T-helper 2 cell treated with Interferon-gamma antibody and Interleukin-4, amounts not matched to agents 5 μg/mL and 100 μg/mL, for 36 hours (primary cell): ENCODE measurements at regions not wholly inside any gene's neighbourhood (a gene's known extent, or its start where the extent isn't known, plus 50 kb on each side); places are given as distances from the start of the nearest gene placed in this dataset.
"Not testable (repeated sequence)": the region's sequence is repeated elsewhere in the genome, so short reads cannot be mapped to it uniquely, and the experiment has no call there.

ENCODE experiments used
- DNase-seq: peaks from one replicate; pipeline ENCODE4 v3.0.0; 2021; ENCODE audit warnings: low spot score
- H3K27ac Mint-ChIP-seq: one replicate; pipeline ENCODE4 v1.8.0; 2021; ENCODE audit warnings: mild to moderate bottlenecking, mixed read lengths
- H3K27me3 Mint-ChIP-seq: one replicate; pipeline ENCODE4 v1.8.0; 2021; ENCODE audit warnings: low read depth, mixed read lengths
- H3K36me3 Mint-ChIP-seq: one replicate; pipeline ENCODE4 v1.8.0; 2021; ENCODE audit warnings: low read depth, mixed read lengths
- H3K4me1 Mint-ChIP-seq: one replicate; pipeline ENCODE4 v1.8.0; 2021; ENCODE audit warnings: low read depth, mixed read lengths
- H3K4me3 Mint-ChIP-seq: one replicate; pipeline ENCODE4 v1.8.0; 2022; ENCODE audit warnings: mild to moderate bottlenecking, moderate library complexity, mixed read lengths
- H3K9me3 Mint-ChIP-seq: one replicate; pipeline ENCODE4 v1.8.0; 2021; ENCODE audit warnings: mixed read lengths

DNA sequence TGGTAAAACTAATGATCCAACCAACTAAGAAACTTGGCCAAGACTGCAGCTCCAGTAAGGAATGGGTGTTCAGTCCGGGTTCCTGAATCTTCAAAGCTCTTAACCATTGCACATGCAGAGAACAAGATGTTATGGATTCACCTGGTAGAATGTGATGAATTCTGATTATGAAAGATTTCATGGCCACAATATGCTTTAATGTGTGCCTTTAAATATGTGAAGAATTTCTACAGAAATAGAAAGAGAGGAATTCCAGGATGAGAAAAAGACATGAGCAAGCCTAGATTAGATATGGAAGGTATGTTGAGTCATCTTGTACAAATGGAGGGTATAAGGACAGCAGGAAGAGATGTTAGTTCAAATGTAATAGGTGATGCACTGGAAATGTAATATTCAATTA is 472.2 kb upstream of the TENM3 start:
- no peak overlapping the region for H3K4me3 Mint-ChIP-seq
- H3K27ac Mint-ChIP-seq, result no peak overlapping the region
- no peaks in the 10 kb centered on the region for H3K4me1 Mint-ChIP-seq
- no peak for DNase-seq
- H3K9me3 Mint-ChIP-seq, result peaks cover 18% of the 10 kb centered on the region
- no peaks in the 10 kb centered on the region for H3K27me3 Mint-ChIP-seq
- H3K36me3 Mint-ChIP-seq, result no peaks in the 10 kb centered on the region

DNA sequence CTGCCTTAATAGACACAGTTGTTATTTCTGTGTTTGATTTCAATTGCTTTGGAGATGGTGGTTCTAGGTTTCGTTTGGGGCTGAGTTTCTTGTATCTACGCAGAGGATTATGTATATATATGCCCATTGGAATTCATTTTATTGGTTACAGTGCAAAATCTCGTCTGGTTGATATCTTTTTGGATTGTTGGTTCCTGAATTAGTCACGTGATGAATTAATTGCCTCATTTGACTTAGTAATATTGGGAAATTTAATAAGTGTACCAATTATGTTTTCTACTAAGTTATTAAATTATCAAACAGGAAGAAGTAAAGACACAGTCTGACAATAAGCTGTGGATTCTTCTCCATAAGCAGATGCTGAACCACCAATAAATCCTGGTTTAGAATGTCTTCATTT is 467.9 kb upstream of the TENM3 start:
- Mint-ChIP-seq H3K4me3 (no peak overlapping the region), H3K36me3 (no peaks in the 10 kb centered on the region), H3K4me1 (no peaks in the 10 kb centered on the region), H3K27me3 (no peaks in the 10 kb centered on the region), H3K9me3 (peaks cover 21% of the 10 kb centered on the region), H3K27ac (no peak overlapping the region)
- DNase-seq, result no peak

DNA sequence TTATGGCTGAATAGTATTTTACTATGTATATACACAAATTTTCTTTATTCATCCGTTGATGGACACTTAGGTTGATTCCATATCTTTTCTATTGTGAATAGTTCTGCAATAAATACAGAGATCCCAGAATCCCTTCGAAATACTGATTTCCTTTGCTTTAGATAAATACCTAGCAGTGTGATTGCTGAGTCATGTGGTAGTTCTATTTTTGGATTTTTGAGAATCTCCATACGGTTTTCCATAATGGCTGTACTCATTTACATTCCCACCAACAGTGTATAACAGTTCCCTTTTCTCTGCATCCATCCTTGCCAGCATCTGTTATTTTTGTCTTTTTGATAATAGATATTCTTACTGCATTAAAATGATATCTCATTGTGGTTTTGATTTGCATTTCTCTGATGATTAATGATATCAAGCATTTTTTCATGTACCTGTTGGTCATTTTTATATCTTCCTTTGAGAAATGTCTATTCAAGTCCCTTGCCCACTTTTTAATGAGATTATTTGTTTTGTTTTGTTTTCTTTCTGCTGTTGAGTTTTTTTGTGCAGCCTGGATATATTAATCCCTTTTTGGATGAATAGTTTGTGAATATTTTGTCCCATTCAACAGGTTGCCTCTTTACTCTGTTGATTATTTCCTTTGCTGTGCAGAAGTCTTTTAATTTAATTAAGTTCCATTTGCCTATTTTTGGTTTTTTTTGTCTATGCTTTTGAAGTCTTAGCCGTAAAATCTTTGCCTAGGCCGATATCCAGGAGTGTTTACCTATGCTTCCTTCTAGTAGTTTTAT is 466.7 kb upstream of the TENM3 start:
- Mint-ChIP-seq H3K9me3 (peaks cover 31% of the 10 kb centered on the region), H3K27me3 (no peaks in the 10 kb centered on the region), H3K36me3 (no peaks in the 10 kb centered on the region), H3K4me1 (no peaks in the 10 kb centered on the region), H3K4me3 (no peak overlapping the region), H3K27ac (no peak overlapping the region)
- no peak for DNase-seq

DNA sequence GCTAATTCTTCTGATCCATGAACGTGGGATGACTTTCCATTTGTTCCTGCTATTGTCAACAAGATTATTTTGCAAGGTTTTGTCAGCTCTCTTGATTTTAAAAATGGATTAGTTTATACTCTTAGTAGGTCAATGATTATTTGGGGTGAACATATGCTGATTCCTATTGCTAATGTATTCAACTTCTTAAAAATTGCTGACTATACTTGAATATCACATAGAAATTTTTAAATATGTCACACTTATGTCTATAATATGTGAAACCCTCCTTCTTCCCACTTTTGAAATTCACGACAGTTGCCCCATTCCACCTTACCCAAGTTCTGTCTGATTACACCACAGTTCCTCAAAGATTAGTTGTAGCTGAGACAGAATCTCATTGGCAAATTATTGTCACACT is 465.7 kb upstream of the TENM3 start:
- Mint-ChIP-seq H3K27me3 (no peaks in the 10 kb centered on the region), H3K27ac (no peak overlapping the region), H3K4me1 (no peaks in the 10 kb centered on the region), H3K4me3 (no peak overlapping the region), H3K36me3 (no peaks in the 10 kb centered on the region), H3K9me3 (peaks cover 33% of the 10 kb centered on the region)
- DNase-seq, result no peak

DNA sequence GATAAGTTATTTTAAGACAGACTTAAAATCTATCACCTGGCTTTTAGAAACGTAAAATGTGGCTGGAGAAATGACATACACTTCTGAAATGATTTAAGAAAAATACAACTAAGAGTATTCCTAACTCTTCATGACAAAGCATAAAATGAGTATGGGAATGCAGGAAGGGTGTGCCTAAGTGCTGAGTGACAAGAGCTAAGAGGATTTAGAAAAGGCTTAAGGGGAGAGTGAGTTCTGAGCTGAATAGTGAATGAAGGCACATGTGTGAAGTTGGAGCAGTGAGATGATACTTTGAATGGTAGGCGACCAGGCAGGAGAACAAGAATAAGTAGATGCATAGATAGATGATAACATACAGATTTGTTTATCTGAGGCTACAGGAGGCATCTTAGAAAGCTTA is 458.3 kb upstream of the TENM3 start:
- no peak for DNase-seq
- no peaks in the 10 kb centered on the region for H3K27me3 Mint-ChIP-seq
- H3K9me3 Mint-ChIP-seq, result peaks cover 49% of the 10 kb centered on the region

DNA sequence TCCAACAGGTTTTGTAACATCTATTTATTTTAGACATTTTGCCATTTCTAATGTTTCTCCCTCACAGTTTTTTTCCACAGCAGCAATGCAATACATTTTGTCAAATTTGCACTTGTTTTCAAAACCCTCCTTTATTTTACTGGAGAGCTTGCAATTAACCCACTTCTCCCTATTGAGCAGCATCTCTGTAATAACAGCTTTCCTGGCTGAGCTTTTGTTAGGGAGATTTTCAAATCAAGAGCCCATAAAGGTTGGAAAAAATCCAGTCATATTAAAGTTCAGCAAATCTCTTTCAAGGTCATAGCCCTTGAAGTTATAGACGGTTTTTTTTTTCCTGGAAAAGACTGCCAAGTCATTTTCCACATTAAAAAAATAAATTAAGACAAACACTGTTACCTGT is 450.6 kb upstream of the TENM3 start:
- no peak for DNase-seq
- H3K4me3 Mint-ChIP-seq, result no peak overlapping the region
- peaks cover 36% of the 10 kb centered on the region for H3K9me3 Mint-ChIP-seq
- no peaks in the 10 kb centered on the region for H3K27me3 Mint-ChIP-seq
- H3K4me1 Mint-ChIP-seq, result no peaks in the 10 kb centered on the region
- H3K27ac Mint-ChIP-seq, result no peak overlapping the region
- H3K36me3 Mint-ChIP-seq, result no peaks in the 10 kb centered on the region

More for the DNA sequence above, 458.3 kb upstream of the TENM3 start:
- H3K4me3 Mint-ChIP-seq, result no peak overlapping the region
- no peaks in the 10 kb centered on the region for H3K36me3 Mint-ChIP-seq
- H3K27ac Mint-ChIP-seq, result no peak overlapping the region
- no peaks in the 10 kb centered on the region for H3K4me1 Mint-ChIP-seq

DNA sequence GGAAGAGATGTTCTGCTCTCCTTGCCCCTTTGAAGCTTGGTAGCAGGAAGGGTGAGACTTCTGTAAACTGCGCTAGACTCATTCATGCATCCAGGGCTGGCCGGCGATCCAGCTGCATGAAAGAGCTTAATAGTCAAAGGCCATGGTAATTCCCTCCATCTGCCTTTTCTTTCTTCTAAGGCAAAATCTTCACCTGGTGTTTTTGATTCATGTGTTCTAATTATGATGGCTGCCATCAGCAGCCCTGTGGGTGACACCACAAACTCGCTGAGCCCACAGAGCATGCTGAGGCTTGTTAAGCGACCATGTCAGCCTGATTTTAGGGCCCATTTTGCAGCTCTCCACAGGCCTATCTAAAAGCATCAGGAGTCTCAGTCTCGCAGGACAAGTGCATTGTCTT is 450.1 kb upstream of the TENM3 start:
- Mint-ChIP-seq H3K4me3 (no peak overlapping the region), H3K9me3 (peaks cover 36% of the 10 kb centered on the region), H3K27me3 (no peaks in the 10 kb centered on the region), H3K4me1 (no peaks in the 10 kb centered on the region), H3K36me3 (no peaks in the 10 kb centered on the region), H3K27ac (no peak overlapping the region)
- no peak for DNase-seq

DNA sequence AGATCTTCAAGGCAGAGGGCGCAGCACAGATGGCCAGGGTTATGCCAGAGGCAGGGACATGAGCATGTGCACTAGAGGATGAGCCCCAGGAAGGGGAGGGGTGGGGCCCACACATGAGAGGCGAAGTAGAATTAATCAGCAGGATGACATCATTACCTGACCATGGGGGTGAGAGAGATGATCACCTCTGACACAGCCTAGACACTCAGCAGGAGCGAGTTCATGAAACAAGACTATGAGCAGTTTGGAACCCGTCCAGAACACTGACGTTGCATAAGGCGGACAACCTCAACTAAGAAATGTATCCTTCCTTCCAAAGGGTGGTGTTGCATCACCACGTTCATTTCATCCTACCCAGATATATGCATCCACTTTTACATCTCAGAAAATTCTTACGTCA is 446.7 kb upstream of the TENM3 start:
- no peak for DNase-seq
- Mint-ChIP-seq H3K27ac (no peak overlapping the region), H3K9me3 (peaks cover 33% of the 10 kb centered on the region), H3K4me1 (no peaks in the 10 kb centered on the region), H3K27me3 (no peaks in the 10 kb centered on the region), H3K36me3 (no peaks in the 10 kb centered on the region), H3K4me3 (no peak overlapping the region)

DNA sequence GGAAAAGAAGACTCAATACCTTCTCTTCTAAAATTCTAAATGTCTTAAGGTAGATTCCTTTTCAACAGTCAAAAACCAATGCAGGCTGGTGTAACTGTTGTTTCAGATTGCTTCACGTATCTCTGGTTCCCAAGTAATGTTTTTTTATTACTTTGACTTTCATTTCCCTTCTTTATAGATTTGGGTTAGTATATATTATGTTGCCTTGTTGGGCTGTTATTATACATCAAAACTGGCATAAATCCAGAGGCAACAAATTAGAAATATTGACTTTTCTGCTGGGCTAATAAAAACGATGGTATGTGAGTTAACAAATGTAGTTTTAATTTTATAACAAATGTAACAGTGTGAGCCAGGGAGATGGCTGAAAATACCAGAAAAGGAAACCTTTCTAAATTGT is 444.7 kb upstream of the TENM3 start:
- H3K9me3 Mint-ChIP-seq, result peaks cover 33% of the 10 kb centered on the region
- no peak overlapping the region for H3K27ac Mint-ChIP-seq
- H3K4me1 Mint-ChIP-seq, result no peaks in the 10 kb centered on the region
- DNase-seq, result no peak
- no peaks in the 10 kb centered on the region for H3K27me3 Mint-ChIP-seq
- H3K4me3 Mint-ChIP-seq, result no peak overlapping the region
- H3K36me3 Mint-ChIP-seq, result no peaks in the 10 kb centered on the region

DNA sequence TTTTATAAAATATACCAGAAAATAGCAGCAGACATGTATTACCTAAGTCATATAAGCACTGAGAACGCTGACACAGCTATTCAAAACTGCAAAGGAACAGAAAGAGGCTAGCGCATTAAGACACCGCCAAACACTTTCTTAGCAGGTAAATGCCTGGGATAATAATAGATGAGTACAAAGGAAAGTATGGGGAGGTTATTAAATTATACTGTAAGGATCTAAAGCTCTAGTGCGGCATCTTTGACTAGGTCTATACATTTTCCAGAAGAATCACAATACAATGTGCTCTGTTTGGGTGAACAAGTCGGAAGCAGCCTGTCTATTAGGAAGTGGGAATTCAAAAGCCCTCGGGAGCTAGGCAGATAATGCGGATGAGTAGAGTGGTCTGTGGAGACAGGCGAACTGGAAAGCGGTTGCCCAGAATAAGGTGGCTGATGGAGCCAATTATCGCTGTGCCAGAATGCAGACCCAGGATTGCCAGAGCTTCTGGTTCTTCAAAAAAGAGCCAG is 443.6 kb upstream of the TENM3 start:
- H3K27ac Mint-ChIP-seq, result no peak overlapping the region
- H3K27me3 Mint-ChIP-seq, result no peaks in the 10 kb centered on the region
- no peak for DNase-seq
- H3K9me3 Mint-ChIP-seq, result peaks cover 25% of the 10 kb centered on the region
- H3K4me1 Mint-ChIP-seq, result no peaks in the 10 kb centered on the region
- H3K36me3 Mint-ChIP-seq, result no peaks in the 10 kb centered on the region
- H3K4me3 Mint-ChIP-seq, result no peak overlapping the region

DNA sequence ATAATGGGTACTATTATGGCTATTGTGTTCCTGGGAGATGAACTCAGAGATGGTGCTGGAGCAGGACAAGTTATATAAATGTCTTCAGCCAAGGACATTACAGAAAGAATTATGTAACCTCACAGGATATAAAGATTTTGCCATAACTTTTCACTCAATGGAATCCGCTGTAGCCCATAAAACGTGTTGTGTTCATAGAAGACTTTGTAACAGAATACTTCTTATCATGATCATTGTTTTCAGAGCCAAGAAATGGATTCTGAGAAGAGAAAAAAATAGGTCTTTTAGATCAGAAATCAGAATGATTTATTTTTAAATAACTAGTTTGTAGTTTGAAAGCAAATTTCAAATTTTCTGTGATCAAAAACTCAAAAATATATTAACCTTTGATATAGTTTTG is 441.0 kb upstream of the TENM3 start:
- no peak for DNase-seq
- Mint-ChIP-seq H3K36me3 (no peaks in the 10 kb centered on the region), H3K4me1 (no peaks in the 10 kb centered on the region), H3K4me3 (no peak overlapping the region), H3K9me3 (peaks cover 5% of the 10 kb centered on the region), H3K27ac (no peak overlapping the region), H3K27me3 (no peaks in the 10 kb centered on the region)

DNA sequence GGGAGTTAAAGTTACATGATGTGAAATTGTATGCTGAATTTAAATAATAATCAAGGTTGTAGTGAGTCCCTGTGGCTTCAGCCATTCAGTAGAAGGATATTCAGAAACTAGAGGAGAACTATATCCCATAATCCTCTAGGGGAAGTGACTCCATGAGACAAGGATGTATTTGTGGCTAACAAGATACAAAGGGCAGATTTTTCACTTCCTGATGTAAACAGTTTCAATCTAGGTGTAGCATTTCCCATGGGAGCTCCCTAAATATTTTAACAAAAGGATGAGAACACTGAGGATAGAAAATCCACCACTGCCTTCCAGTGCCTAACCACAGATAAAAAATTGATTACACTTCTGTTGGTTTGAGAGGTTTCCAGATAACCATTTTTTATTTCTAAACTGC is 435.4 kb upstream of the TENM3 start:
- DNase-seq, result no peak
- no peak overlapping the region for H3K4me3 Mint-ChIP-seq

DNA sequence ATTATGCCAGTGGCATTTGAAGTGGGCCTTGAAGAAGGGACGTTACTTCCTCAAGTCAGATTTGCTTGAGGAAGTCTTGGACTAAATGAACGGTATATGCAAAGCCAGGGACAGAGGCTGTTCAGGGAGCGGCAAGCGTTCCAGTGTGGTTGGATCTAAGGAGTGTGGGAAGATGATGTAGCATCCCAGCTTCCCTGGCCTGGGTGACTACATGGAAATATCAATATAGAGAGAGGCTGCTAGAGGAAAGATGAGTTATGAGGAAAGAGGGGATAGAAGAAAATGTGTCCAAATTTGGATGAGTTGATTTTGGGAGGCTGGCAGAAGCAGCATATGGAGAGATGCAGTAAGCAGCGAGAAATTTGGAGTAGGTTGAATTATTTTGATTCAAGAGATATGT is 432.5 kb upstream of the TENM3 start:
- H3K9me3 Mint-ChIP-seq, result peaks cover 9% of the 10 kb centered on the region
- H3K4me3 Mint-ChIP-seq, result no peak overlapping the region
- no peaks in the 10 kb centered on the region for H3K36me3 Mint-ChIP-seq
- no peaks in the 10 kb centered on the region for H3K4me1 Mint-ChIP-seq
- H3K27me3 Mint-ChIP-seq, result no peaks in the 10 kb centered on the region
- H3K27ac Mint-ChIP-seq, result no peak overlapping the region
- no peak for DNase-seq

More for the DNA sequence above, 435.4 kb upstream of the TENM3 start:
- Mint-ChIP-seq H3K36me3 (no peaks in the 10 kb centered on the region), H3K27me3 (no peaks in the 10 kb centered on the region), H3K27ac (no peak overlapping the region), H3K9me3 (peaks cover under 1% of the 10 kb centered on the region), H3K4me1 (no peaks in the 10 kb centered on the region)

DNA sequence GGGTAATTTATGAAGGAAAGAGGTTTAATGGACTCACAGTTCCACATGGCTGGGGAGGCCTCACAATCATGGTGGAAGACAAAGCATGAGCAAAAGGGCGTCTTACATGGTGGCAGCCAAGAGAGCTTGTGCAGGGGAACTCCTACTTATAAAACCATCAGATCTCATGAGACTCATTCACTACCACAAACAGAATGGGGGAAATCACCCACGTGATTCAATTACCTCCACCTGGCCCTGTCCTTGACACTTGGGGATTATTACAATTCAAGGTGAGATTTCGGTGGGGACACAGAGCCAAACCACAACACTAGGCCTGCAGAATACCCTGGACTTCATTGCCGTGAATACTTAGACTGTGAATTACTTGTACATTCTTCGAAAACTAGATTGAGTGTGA is 431.7 kb upstream of the TENM3 start:
- not testable (repeated sequence) for H3K4me1 Mint-ChIP-seq, H3K27ac Mint-ChIP-seq, H3K4me3 Mint-ChIP-seq, DNase-seq, H3K27me3 Mint-ChIP-seq, H3K9me3 Mint-ChIP-seq, H3K36me3 Mint-ChIP-seq

DNA sequence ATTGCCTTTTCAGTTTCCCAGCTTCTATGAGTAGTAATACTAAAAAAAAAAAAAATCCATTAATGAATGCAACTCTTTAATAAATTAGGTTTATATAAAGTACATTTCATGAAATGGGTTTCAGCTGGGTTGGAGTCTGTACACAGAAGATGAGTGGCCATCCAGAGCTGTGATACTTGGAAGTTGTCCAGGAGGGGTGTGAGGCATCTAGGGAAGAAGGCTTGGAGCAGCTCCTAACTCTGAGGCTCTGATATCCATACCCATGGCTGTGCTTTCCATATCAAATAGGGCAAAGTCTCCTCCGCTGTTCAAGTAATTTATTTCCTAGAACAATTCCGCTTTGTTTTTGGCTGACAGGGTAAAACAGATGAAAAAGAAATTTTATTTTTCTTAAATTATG is 423.3 kb upstream of the TENM3 start:
- peaks cover 12% of the 10 kb centered on the region for H3K9me3 Mint-ChIP-seq
- no peak for DNase-seq
- H3K36me3 Mint-ChIP-seq, result no peaks in the 10 kb centered on the region
- H3K27me3 Mint-ChIP-seq, result no peaks in the 10 kb centered on the region
- H3K4me3 Mint-ChIP-seq, result no peak overlapping the region
- no peaks in the 10 kb centered on the region for H3K4me1 Mint-ChIP-seq
- H3K27ac Mint-ChIP-seq, result no peak overlapping the region
